Progenitor cell of endocrine pancreas (in vitro differentiated cells): ENCODE measurements at regions not wholly inside any gene's neighbourhood (a gene's known extent, or its start where the extent isn't known, plus 50 kb on each side); places are given as distances from the start of the nearest gene placed in this dataset.

Source experiments
- DNase-seq: peaks from one replicate; pipeline ENCODE4 v3.0.0; 2021; ENCODE audit warnings: low spot score; ENCODE audit not compliant: unreplicated experiment
- H3K27ac Mint-ChIP-seq: 2 replicates; pipeline ENCODE4 v1.8.0; 2021; ENCODE audit warnings: mild to moderate bottlenecking, moderate library complexity, mixed read lengths
- H3K27me3 Mint-ChIP-seq: 2 replicates; pipeline ENCODE4 v1.8.0; 2021; ENCODE audit warnings: mixed read lengths
- H3K36me3 Mint-ChIP-seq: 2 replicates; pipeline ENCODE4 v1.8.0; 2022; ENCODE audit warnings: mixed read lengths; ENCODE audit not compliant: insufficient read depth
- H3K4me1 Mint-ChIP-seq: 2 replicates; pipeline ENCODE4 v1.8.0; 2021; ENCODE audit warnings: low read depth, mixed read lengths
- H3K4me3 Mint-ChIP-seq: 2 replicates; pipeline ENCODE4 v1.8.0; 2021; ENCODE audit warnings: low read depth, mild to moderate bottlenecking, moderate library complexity, mixed read lengths
- H3K9me3 Mint-ChIP-seq: 2 replicates; pipeline ENCODE4 v1.8.0; 2021; ENCODE audit warnings: low read depth, mixed read lengths
- TF ChIP-seq, protein P1 (sequence below): fragments of 200-600 bp; sonication (generic); IDR thresholded peaks from one replicate; pipeline ENCODE4 v1.5.0; 2021; ENCODE audit warnings: antibody characterized with exemption, mild to moderate bottlenecking; ENCODE audit not compliant: unreplicated experiment

DNA sequence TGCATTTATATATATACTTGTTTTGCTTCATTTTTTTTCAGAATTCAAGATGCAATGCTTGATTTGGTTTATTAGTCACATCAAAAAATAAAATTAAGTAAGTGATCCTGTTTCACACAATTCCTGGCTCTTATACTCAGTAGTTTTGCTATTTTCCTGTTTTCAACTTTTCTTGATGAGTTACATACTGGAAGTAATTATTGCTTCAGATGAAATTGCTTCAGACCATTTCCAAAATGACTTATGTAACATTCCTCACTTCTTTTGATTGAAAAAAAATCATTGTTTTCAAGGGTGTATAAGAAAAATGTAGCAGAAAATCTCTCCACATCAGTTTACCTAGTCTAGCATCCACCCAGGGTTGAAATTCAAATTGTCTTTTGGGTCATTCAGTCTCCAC is 65.0 kb downstream of the RGS2 start:
- Mint-ChIP-seq H3K27me3 (no peaks in the 10 kb centered on the region), H3K4me1 (no peaks in the 10 kb centered on the region), H3K4me3 (no peak overlapping the region), H3K9me3 (no peaks in the 10 kb centered on the region), H3K36me3 (no peaks in the 10 kb centered on the region), H3K27ac (no peak overlapping the region)
- TF ChIP-seq, protein P1, sequence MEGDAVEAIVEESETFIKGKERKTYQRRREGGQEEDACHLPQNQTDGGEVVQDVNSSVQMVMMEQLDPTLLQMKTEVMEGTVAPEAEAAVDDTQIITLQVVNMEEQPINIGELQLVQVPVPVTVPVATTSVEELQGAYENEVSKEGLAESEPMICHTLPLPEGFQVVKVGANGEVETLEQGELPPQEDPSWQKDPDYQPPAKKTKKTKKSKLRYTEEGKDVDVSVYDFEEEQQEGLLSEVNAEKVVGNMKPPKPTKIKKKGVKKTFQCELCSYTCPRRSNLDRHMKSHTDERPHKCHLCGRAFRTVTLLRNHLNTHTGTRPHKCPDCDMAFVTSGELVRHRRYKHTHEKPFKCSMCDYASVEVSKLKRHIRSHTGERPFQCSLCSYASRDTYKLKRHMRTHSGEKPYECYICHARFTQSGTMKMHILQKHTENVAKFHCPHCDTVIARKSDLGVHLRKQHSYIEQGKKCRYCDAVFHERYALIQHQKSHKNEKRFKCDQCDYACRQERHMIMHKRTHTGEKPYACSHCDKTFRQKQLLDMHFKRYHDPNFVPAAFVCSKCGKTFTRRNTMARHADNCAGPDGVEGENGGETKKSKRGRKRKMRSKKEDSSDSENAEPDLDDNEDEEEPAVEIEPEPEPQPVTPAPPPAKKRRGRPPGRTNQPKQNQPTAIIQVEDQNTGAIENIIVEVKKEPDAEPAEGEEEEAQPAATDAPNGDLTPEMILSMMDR, result no peak
- DNase-seq, result no peak

DNA sequence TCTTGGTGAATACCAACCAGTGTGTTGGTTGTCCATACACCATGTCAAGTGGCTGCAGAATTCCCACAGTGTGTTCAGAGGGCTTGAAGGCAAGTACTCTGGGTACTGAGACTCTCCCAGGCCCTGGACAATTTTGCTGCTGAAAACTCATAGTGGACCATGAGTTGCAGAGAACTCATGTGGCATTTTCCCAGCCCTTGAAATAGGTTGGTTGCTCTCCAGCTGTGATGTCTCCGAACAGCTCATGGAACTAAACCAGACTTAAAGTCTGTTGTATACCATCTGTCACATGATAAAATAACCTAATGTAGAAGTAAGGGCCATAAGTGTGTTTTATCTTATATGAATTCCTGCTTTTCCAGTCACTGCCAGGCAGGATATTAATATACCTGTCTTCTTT is 67.8 kb downstream of the RGS2 start:
- no peaks in the 10 kb centered on the region for H3K27me3 Mint-ChIP-seq
- TF ChIP-seq, protein P1, result no peak
- H3K4me3 Mint-ChIP-seq, result no peak overlapping the region
- DNase-seq, result no peak
- no peaks in the 10 kb centered on the region for H3K9me3 Mint-ChIP-seq
- no peaks in the 10 kb centered on the region for H3K36me3 Mint-ChIP-seq
- no peak overlapping the region for H3K27ac Mint-ChIP-seq
- no peaks in the 10 kb centered on the region for H3K4me1 Mint-ChIP-seq

DNA sequence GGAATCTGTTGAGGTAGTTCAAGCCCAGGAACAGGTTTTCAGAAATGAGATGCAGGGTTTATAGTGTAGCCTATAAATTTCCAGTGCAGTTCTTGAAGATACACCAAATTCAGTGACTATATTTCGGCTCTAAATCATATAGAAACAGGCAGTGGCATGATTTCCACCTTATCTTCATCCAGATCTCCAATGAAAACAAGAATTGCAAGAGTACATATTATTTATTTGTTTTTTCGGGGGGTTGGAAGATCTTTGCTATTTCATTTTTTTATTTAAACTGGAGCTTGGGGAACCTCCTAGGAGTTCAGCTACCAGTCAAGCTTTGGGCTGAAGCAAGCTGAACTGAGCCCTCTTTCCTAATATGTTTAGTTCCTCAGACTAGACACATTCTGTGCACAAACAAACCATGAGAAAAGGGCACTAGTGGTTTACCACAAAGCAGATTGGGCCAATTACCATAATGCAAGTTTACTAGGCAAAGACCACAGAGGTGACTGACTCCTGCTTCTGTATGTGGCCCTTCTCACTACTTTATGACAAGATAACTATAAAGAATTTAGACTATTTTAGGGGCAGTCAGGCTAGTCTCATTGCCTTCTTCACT is 68.5 kb downstream of the RGS2 start:
- H3K4me1 Mint-ChIP-seq, result no peaks in the 10 kb centered on the region
- DNase-seq, result no peak

DNA sequence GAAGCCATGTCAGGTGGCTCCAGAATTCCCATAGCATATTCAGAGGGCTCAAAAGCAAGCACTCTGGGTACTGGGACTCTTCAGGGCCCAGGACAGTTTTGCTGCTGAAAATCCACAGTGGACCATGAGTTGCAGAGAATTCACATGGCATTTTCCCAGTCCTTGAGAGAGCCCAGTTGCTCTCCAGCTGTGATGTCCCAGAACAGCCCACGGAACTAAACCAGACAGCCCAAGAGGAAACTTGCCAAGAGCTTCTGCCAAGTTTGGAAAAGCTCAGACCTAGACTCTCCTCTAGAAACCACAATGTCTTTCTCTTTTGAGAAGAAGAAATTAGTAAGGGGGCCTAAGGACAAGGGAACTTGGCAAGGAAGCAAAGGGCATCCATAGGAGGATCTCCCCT is 69.4 kb downstream of the RGS2 start:
- Mint-ChIP-seq H3K4me1 (no peaks in the 10 kb centered on the region), H3K27ac (no peak overlapping the region), H3K36me3 (no peaks in the 10 kb centered on the region), H3K27me3 (no peaks in the 10 kb centered on the region), H3K9me3 (no peaks in the 10 kb centered on the region), H3K4me3 (no peak overlapping the region)
- TF ChIP-seq, protein P1, result no peak
- DNase-seq, result no peak

More for the DNA sequence above, 68.5 kb downstream of the RGS2 start:
- Mint-ChIP-seq H3K9me3 (no peaks in the 10 kb centered on the region), H3K27me3 (no peaks in the 10 kb centered on the region), H3K36me3 (no peaks in the 10 kb centered on the region), H3K27ac (no peak overlapping the region), H3K4me3 (no peak overlapping the region)
- TF ChIP-seq, protein P1, result no peak

DNA sequence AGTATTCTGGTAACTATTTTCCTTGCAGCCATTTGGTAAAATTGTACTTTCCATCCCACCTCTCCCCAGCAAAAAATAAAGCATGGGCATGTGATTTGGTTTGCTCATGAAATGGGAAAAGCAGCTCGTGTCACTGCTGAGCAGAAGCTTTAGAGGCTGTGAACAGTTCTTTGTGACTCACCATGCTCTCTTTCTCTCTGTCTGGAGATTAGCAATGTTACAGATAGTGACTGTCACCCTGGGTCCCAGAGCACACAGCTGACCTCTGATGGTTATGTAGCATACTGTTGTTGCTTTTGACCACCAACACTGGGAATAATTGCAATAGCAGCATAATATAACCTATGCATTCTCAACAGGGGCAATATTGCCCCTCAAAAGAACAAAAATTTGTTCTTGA is 70.6 kb downstream of the RGS2 start:
- no peak overlapping the region for H3K27ac Mint-ChIP-seq
- H3K27me3 Mint-ChIP-seq, result no peaks in the 10 kb centered on the region
- TF ChIP-seq, protein P1, result no peak
- no peaks in the 10 kb centered on the region for H3K9me3 Mint-ChIP-seq
- no peaks in the 10 kb centered on the region for H3K36me3 Mint-ChIP-seq
- no peak overlapping the region for H3K4me3 Mint-ChIP-seq
- no peak for DNase-seq
- no peaks in the 10 kb centered on the region for H3K4me1 Mint-ChIP-seq
